ENCODE measurements at regions not wholly inside any gene's neighbourhood (a gene's known extent, or its start where the extent isn't known, plus 50 kb on each side); places are given as distances from the start of the nearest gene placed in this dataset.

- no peak for TF ChIP-seq CTCF (IDR thresholded peaks at IDR 0.05)
- TF ChIP-seq SMAD4 (CRISPR knock-in tag; IDR thresholded peaks at IDR 0.05): no peak
- no peak for TF ChIP-seq ZNF532 (CRISPR knock-in tag; IDR thresholded peaks at IDR 0.05; ENCODE audit: borderline replicate concordance)
- TF ChIP-seq ATF3 (CRISPR knock-in tag; conservative IDR thresholded peaks at IDR 0.05): no peak
- TF ChIP-seq NR1H2 (CRISPR knock-in tag; IDR thresholded peaks at IDR 0.05): no peak
- TF ChIP-seq FOXP4 (CRISPR knock-in tag; IDR thresholded peaks at IDR 0.05): no peak
These were observed 259.0 kb upstream of the NUPR2 start for GRCh38 chr7:56375173-56375572.

Data from WTC11 (cell line).